ENCODE measurements at regions not wholly inside any gene's neighbourhood (a gene's known extent, or its start where the extent isn't known, plus 50 kb on each side); places are given as distances from the start of the nearest gene placed in this dataset.

DNA sequence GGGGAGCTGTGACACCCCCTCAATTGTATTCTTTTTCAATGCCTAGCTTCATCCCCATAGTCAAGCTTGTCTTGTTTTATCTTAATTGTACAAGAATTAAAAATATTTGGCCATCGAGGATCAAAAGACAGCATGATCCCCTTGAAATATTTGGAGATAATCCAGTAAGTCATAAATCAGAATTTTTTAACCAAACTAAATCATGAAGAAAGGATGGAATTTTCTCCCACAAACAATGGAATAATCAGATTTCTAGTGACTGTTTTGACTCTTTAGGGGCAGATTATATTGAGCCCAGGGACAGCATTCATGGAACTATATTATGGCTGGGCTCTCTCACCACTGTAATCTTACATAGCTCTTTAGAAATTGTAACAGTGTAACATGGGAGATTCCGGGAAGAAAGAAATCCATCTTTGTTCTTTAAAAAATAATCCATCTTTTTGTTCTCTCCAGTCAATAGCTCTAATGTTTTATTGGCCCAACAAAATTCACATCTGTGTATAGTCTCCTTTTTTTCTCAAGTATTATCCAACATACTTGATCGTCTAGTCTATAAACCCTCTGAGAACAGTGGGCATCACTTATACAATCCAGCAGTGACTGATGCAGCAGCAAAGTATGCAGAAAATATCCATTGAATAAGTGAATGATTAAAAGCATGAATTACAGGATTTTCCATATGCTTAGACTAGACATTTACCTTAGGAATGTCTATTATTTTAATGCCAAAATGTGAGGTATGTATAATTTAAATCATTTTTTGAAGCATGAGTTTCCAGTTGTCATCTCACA lies 277.0 kb upstream of the PLSCR5 start:
- H3K27ac ChIP-seq (ENCODE audit: poor library complexity, severe bottlenecking): no peak overlapping the region
- H3K4me1 ChIP-seq (ENCODE audit: insufficient read depth, poor library complexity, severe bottlenecking): no peaks in the 10 kb centered on the region
- TF ChIP-seq CTCF (IDR thresholded peaks at IDR 0.05; ENCODE audit: poor library complexity, severe bottlenecking): no peak
- no peak overlapping the region for H3K4me3 ChIP-seq (ENCODE audit: severe bottlenecking)
- no peaks in the 10 kb centered on the region for H3K27me3 ChIP-seq (ENCODE audit: insufficient read depth, poor library complexity, severe bottlenecking)
- H3K36me3 ChIP-seq (ENCODE audit: low read depth): no peaks in the 10 kb centered on the region
- no peak for ATAC-seq (ENCODE audit: low read depth)
- DNase-seq (ENCODE audit: low spot score): no peak
- H3K9me3 ChIP-seq (ENCODE audit: severe bottlenecking): no peaks in the 10 kb centered on the region

DNA sequence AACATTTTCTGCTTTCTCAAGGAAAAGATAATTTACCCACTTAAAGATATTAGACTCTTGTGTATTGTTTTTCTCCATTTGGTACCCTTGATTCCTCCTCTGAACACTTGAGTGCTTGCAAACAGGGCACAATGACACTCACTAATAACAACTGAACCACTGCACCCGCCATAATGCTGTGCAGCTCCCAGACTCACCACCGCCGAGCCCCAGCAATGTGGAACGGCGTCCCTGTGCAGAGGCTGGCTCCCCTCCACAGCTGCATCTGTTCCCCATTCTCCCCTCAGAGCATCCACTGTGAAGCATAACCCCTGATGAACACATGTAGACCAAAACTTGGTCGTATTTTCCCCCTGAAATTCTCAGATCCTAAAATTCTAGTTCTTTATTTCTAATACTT lies 276.2 kb upstream of the PLSCR5 start:
- Histone ChIP-seq H3K4me3 (ENCODE audit: severe bottlenecking) (no peak overlapping the region), H3K27ac (ENCODE audit: poor library complexity, severe bottlenecking) (no peak overlapping the region), H3K4me1 (ENCODE audit: insufficient read depth, poor library complexity, severe bottlenecking) (no peaks in the 10 kb centered on the region), H3K36me3 (ENCODE audit: low read depth) (no peaks in the 10 kb centered on the region), H3K27me3 (ENCODE audit: insufficient read depth, poor library complexity, severe bottlenecking) (no peaks in the 10 kb centered on the region), H3K9me3 (ENCODE audit: severe bottlenecking) (no peaks in the 10 kb centered on the region)
- no peak for TF ChIP-seq CTCF (IDR thresholded peaks at IDR 0.05; ENCODE audit: poor library complexity, severe bottlenecking)
- DNase-seq (ENCODE audit: low spot score) (no peak), ATAC-seq (ENCODE audit: low read depth) (no peak)

DNA sequence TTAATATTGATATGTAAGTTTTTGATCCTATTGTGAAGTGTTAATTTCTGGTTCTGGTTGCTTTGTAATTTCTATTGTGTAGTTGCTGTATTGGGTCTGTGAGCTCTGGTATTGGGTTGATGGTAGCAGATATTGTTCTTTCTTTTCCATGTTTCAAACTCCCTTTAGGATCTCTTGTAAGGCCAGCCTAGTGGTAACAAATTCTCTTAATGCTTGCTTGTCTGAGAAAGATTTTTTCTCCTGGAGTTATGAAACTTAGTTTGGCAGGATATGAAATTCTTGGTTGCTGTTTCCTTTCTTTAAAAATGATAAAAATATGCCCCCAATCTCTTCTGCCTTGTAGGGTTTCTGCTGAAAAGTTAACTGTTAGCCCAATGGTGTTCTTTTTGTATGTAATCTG lies 268.6 kb upstream of the PLSCR5 start:
- Histone ChIP-seq H3K4me1 (ENCODE audit: insufficient read depth, poor library complexity, severe bottlenecking) (no peaks in the 10 kb centered on the region), H3K4me3 (ENCODE audit: severe bottlenecking) (no peak overlapping the region), H3K27ac (ENCODE audit: poor library complexity, severe bottlenecking) (no peak overlapping the region), H3K36me3 (ENCODE audit: low read depth) (no peaks in the 10 kb centered on the region), H3K9me3 (ENCODE audit: severe bottlenecking) (no peaks in the 10 kb centered on the region), H3K27me3 (ENCODE audit: insufficient read depth, poor library complexity, severe bottlenecking) (no peaks in the 10 kb centered on the region)
- ATAC-seq (ENCODE audit: low read depth) (no peak), DNase-seq (ENCODE audit: low spot score) (no peak)
- TF ChIP-seq CTCF (IDR thresholded peaks at IDR 0.05; ENCODE audit: poor library complexity, severe bottlenecking): no peak

GRCh38 chr3:146865175-146865755 lies 260.1 kb upstream of the PLSCR5 start:
- DNase-seq (ENCODE audit: low spot score) (no peak), ATAC-seq (ENCODE audit: low read depth) (no peak)
- Histone ChIP-seq H3K36me3 (ENCODE audit: low read depth) (no peaks in the 10 kb centered on the region), H3K4me3 (ENCODE audit: severe bottlenecking) (no peak overlapping the region), H3K27ac (ENCODE audit: poor library complexity, severe bottlenecking) (no peak overlapping the region), H3K27me3 (ENCODE audit: insufficient read depth, poor library complexity, severe bottlenecking) (no peaks in the 10 kb centered on the region), H3K9me3 (ENCODE audit: severe bottlenecking) (no peaks in the 10 kb centered on the region), H3K4me1 (ENCODE audit: insufficient read depth, poor library complexity, severe bottlenecking) (no peaks in the 10 kb centered on the region)
- TF ChIP-seq CTCF (IDR thresholded peaks at IDR 0.05; ENCODE audit: poor library complexity, severe bottlenecking): no peak

DNA sequence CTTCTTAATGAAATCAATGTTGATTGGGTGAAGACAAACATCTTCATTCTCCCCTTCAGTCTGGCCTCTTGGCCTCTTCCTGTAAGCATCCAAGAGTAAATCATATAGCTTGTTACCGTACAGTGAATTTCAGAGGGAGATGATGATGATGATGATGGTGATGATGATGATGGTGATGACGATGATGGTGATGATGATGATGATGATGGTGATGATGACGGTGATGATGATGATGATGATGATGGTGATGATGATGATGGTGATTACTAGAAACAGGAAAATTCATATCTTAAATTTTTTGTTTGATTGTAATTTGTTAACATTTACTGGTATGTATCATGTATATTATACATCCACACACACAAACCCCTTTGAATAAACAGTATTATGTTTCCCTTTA lies 256.1 kb upstream of the PLSCR5 start:
- Histone ChIP-seq H3K27ac (ENCODE audit: poor library complexity, severe bottlenecking) (no peak overlapping the region), H3K9me3 (ENCODE audit: severe bottlenecking) (no peaks in the 10 kb centered on the region), H3K4me3 (ENCODE audit: severe bottlenecking) (no peak overlapping the region), H3K36me3 (ENCODE audit: low read depth) (no peaks in the 10 kb centered on the region), H3K27me3 (ENCODE audit: insufficient read depth, poor library complexity, severe bottlenecking) (no peaks in the 10 kb centered on the region), H3K4me1 (ENCODE audit: insufficient read depth, poor library complexity, severe bottlenecking) (no peaks in the 10 kb centered on the region)
- TF ChIP-seq CTCF (IDR thresholded peaks at IDR 0.05; ENCODE audit: poor library complexity, severe bottlenecking): no peak
- DNase-seq (ENCODE audit: low spot score): no peak
- no peak for ATAC-seq (ENCODE audit: low read depth)
